Neural progenitor cell (in vitro differentiated cells): ENCODE measurements at regions not wholly inside any gene's neighbourhood (a gene's known extent, or its start where the extent isn't known, plus 50 kb on each side); places are given as distances from the start of the nearest gene placed in this dataset.

Source experiments
- DNase-seq: peaks from one replicate; pipeline ENCODE4 v3.0.0-alpha.2; 2016; ENCODE audit warnings: low spot score
- H2AFZ ChIP-seq: fragments of 200-600 bp; sonication (generic); replicated peaks from 2 replicates; pipeline ENCODE4 v1.6.1; 2016; ENCODE audit warnings: antibody characterized with exemption
- H3F3A ChIP-seq: fragments of 200-600 bp; sonication (generic); 2 replicates; pipeline ENCODE4 v1.6.1; 2016; ENCODE audit warnings: antibody characterized with exemption, low read depth
- H3K27ac ChIP-seq: fragments of 200-600 bp; sonication (generic); 2 replicates; pipeline ENCODE4 v1.5.1; 2016; ENCODE audit warnings: mild to moderate bottlenecking
- H3K27me3 ChIP-seq: fragments of 200-600 bp; sonication (generic); 2 replicates; pipeline ENCODE4 v1.6.1; 2016; ENCODE audit warnings: mild to moderate bottlenecking, moderate library complexity
- H3K36me3 ChIP-seq: fragments of 200-600 bp; sonication (generic); 2 replicates; pipeline ENCODE4 v1.5.1; 2016
- H3K4me1 ChIP-seq: fragments of 200-600 bp; sonication (generic); 2 replicates; pipeline ENCODE4 v1.6.1; 2016; ENCODE audit warnings: mixed run types
- H3K4me2 ChIP-seq: fragments of 200-600 bp; sonication (generic); 2 replicates; pipeline ENCODE4 v1.6.1; 2016
- H3K4me3 ChIP-seq: fragments of 200-600 bp; sonication (generic); 2 replicates; pipeline ENCODE4 v1.5.1; 2016
- H3K79me2 ChIP-seq: fragments of 200-600 bp; sonication (generic); 2 replicates; pipeline ENCODE4 v1.6.1; 2016; ENCODE audit warnings: low read depth
- H3K9ac ChIP-seq: fragments of 200-600 bp; sonication (generic); 2 replicates; pipeline ENCODE4 v1.6.1; 2016
- H3K9me3 ChIP-seq: fragments of 200-600 bp; sonication (generic); 2 replicates; pipeline ENCODE4 v1.5.1; 2016; ENCODE audit warnings: low read depth
- H4K20me1 ChIP-seq: fragments of 200-600 bp; sonication (generic); 2 replicates; pipeline ENCODE4 v1.6.1; 2016; ENCODE audit warnings: low read depth
- H3K27ac Mint-ChIP-seq: 3 replicates; pipeline ENCODE4 v1.8.0; 2021; ENCODE audit warnings: mixed read lengths
- H3K27me3 Mint-ChIP-seq: 2 replicates; pipeline ENCODE4 v1.8.0; 2022; ENCODE audit warnings: low read depth, mild to moderate bottlenecking, inconsistent platforms, moderate library complexity, mixed read lengths; ENCODE audit not compliant: insufficient read depth
- H3K36me3 Mint-ChIP-seq: 3 replicates; pipeline ENCODE4 v1.8.0; 2021; ENCODE audit warnings: mixed read lengths
- H3K4me1 Mint-ChIP-seq: 3 replicates; pipeline ENCODE4 v1.8.0; 2021; ENCODE audit warnings: mixed read lengths
- H3K4me3 Mint-ChIP-seq: 3 replicates; pipeline ENCODE4 v1.8.0; 2021; ENCODE audit warnings: mild to moderate bottlenecking, moderate library complexity, mixed read lengths
- H3K9me3 Mint-ChIP-seq: 3 replicates; pipeline ENCODE4 v1.8.0; 2020; ENCODE audit warnings: mixed read lengths
- CTCF ChIP-seq: fragments of 200-600 bp; sonication (generic); IDR thresholded peaks from 2 replicates; pipeline ENCODE4 v1.5.1; 2017; ENCODE audit warnings: antibody characterized with exemption, mild to moderate bottlenecking
- EZH2 ChIP-seq: fragments of 200-600 bp; sonication (generic); IDR thresholded peaks from 2 replicates; pipeline ENCODE4 v1.6.1; 2017; ENCODE audit warnings: antibody characterized with exemption, mild to moderate bottlenecking, moderate library complexity
- EZH2phosphoT487 ChIP-seq: fragments of 200-600 bp; sonication (generic); IDR thresholded peaks from 2 replicates; pipeline ENCODE4 v1.6.1; 2017; ENCODE audit warnings: antibody characterized with exemption

GRCh38 chr7:33809228-33809627, 96.1 kb upstream of the BMPER start:
- no peak overlapping the region for H3K27ac ChIP-seq
- H3K9me3 ChIP-seq: no peaks in the 10 kb centered on the region
- no peak overlapping the region for H3K4me3 ChIP-seq
- H2AFZ ChIP-seq: no peak overlapping the region
- H3K4me1 ChIP-seq: peaks cover 3% of the 10 kb centered on the region
- no peaks in the 10 kb centered on the region for H3K27me3 ChIP-seq
- H3K79me2 ChIP-seq: no peaks in the 10 kb centered on the region
- DNase-seq: no peak
- H3K9ac ChIP-seq: no peak overlapping the region
- no peaks in the 10 kb centered on the region for H3K36me3 ChIP-seq
- no peaks in the 10 kb centered on the region for H3F3A ChIP-seq
- H3K9me3 Mint-ChIP-seq: no peaks in the 10 kb centered on the region
- H4K20me1 ChIP-seq: no peaks in the 10 kb centered on the region
- H3K36me3 Mint-ChIP-seq: no peaks in the 10 kb centered on the region
- no peak for TF ChIP-seq EZH2
- no peak for TF ChIP-seq EZH2phosphoT487
- no peak for TF ChIP-seq CTCF
- no peak overlapping the region for H3K4me3 Mint-ChIP-seq
- H3K4me2 ChIP-seq: no peak overlapping the region
- H3K27me3 Mint-ChIP-seq: no peaks in the 10 kb centered on the region
- H3K27ac Mint-ChIP-seq: no peak overlapping the region
- H3K4me1 Mint-ChIP-seq: peaks cover 10% of the 10 kb centered on the region

GRCh38 chr7:33810356-33810755, 95.0 kb upstream of the BMPER start:
- DNase-seq: no peak
- H3K4me2 ChIP-seq: no peak overlapping the region
- H3K9me3 Mint-ChIP-seq: no peaks in the 10 kb centered on the region
- H3K27ac ChIP-seq: no peak overlapping the region
- no peak overlapping the region for H3K9ac ChIP-seq
- H4K20me1 ChIP-seq: no peaks in the 10 kb centered on the region
- H3F3A ChIP-seq: no peaks in the 10 kb centered on the region
- no peak overlapping the region for H2AFZ ChIP-seq
- no peak overlapping the region for H3K4me3 Mint-ChIP-seq
- H3K27me3 ChIP-seq: no peaks in the 10 kb centered on the region
- H3K36me3 ChIP-seq: no peaks in the 10 kb centered on the region
- H3K4me1 ChIP-seq: peaks cover 12% of the 10 kb centered on the region
- H3K27me3 Mint-ChIP-seq: no peaks in the 10 kb centered on the region
- H3K4me3 ChIP-seq: no peak overlapping the region
- H3K4me1 Mint-ChIP-seq: peaks cover 12% of the 10 kb centered on the region
- no peaks in the 10 kb centered on the region for H3K36me3 Mint-ChIP-seq
- H3K9me3 ChIP-seq: no peaks in the 10 kb centered on the region
- TF ChIP-seq EZH2 (no peak), EZH2phosphoT487 (no peak), CTCF (no peak)
- no peaks in the 10 kb centered on the region for H3K79me2 ChIP-seq
- no peak overlapping the region for H3K27ac Mint-ChIP-seq

DNA sequence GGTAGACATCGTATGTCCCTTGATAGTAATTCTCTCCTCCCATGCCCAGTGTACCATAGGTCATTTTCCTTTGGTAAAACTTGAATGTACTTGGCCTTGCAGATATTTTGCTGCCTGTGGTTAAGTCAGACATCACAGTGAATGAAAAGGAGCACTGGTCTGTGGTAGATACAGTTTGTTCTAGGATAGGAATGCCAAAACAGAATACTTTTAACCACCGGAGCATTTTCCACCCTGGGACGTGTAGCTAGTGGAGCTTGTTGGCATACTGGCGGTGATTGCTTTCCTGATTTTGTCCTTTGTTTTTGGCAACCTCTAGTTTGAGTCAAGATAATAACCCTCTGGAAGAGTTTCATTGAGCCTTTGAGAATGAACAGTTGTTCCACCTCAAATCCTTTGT, 92.0 kb upstream of the BMPER start:
- H3K4me3 Mint-ChIP-seq: no peak overlapping the region
- Histone ChIP-seq H3K9ac (no peak overlapping the region), H3K4me3 (no peak overlapping the region), H3F3A (no peaks in the 10 kb centered on the region), H3K27me3 (no peaks in the 10 kb centered on the region), H2AFZ (no peak overlapping the region), H3K4me2 (no peak overlapping the region), H3K9me3 (no peaks in the 10 kb centered on the region), H4K20me1 (no peaks in the 10 kb centered on the region), H3K79me2 (no peaks in the 10 kb centered on the region), H3K27ac (no peak overlapping the region), H3K36me3 (no peaks in the 10 kb centered on the region), H3K4me1 (peaks cover 8% of the 10 kb centered on the region)
- H3K4me1 Mint-ChIP-seq: peaks cover 7% of the 10 kb centered on the region
- H3K9me3 Mint-ChIP-seq: no peaks in the 10 kb centered on the region
- no peaks in the 10 kb centered on the region for H3K36me3 Mint-ChIP-seq
- no peak for DNase-seq
- TF ChIP-seq EZH2 (no peak), CTCF (no peak), EZH2phosphoT487 (no peak)
- H3K27ac Mint-ChIP-seq: no peak overlapping the region
- no peaks in the 10 kb centered on the region for H3K27me3 Mint-ChIP-seq

GRCh38 chr7:33814400-33814799, 90.9 kb upstream of the BMPER start:
- no peak overlapping the region for H2AFZ ChIP-seq
- DNase-seq: no peak
- no peak overlapping the region for H3K27ac ChIP-seq
- H3F3A ChIP-seq: no peaks in the 10 kb centered on the region
- no peak for TF ChIP-seq EZH2phosphoT487
- no peak for TF ChIP-seq CTCF
- TF ChIP-seq EZH2: no peak
- H3K9ac ChIP-seq: no peak overlapping the region
- H3K4me3 ChIP-seq: no peak overlapping the region
- no peaks in the 10 kb centered on the region for H3K27me3 Mint-ChIP-seq
- no peaks in the 10 kb centered on the region for H3K9me3 Mint-ChIP-seq
- H3K4me1 Mint-ChIP-seq: peaks cover 3% of the 10 kb centered on the region
- no peaks in the 10 kb centered on the region for H3K36me3 Mint-ChIP-seq
- no peak overlapping the region for H3K4me2 ChIP-seq
- peaks cover 8% of the 10 kb centered on the region for H3K4me1 ChIP-seq
- H4K20me1 ChIP-seq: no peaks in the 10 kb centered on the region
- no peaks in the 10 kb centered on the region for H3K27me3 ChIP-seq
- H3K36me3 ChIP-seq: peaks cover 6% of the 10 kb centered on the region
- no peaks in the 10 kb centered on the region for H3K79me2 ChIP-seq
- H3K9me3 ChIP-seq: no peaks in the 10 kb centered on the region
- H3K27ac Mint-ChIP-seq: no peak overlapping the region
- no peak overlapping the region for H3K4me3 Mint-ChIP-seq
